ENCODE measurements at regions not wholly inside any gene's neighbourhood (a gene's known extent, or its start where the extent isn't known, plus 50 kb on each side); places are given as distances from the start of the nearest gene placed in this dataset.
"Not testable (repeated sequence)": the region's sequence is repeated elsewhere in the genome, so short reads cannot be mapped to it uniquely, and the experiment has no call there.

GRCh38 chr20:54726687-54727300, 251.4 kb downstream of the DOK5 start:
- H3K27ac ChIP-seq, result no peak overlapping the region
- no peak for DNase-seq (ENCODE audit: low spot score)
- CTCF ChIA-PET, result no interaction called here
- TF ChIP-seq CTCF (conservative IDR thresholded peaks at IDR 0.05; ENCODE audit: low read depth), result no peak; the same call in 1 of the 2 replicates
- POLR2A ChIA-PET (ENCODE audit: low non-redundant PET), result no interaction called here

- DNase-seq (ENCODE audit: low spot score); POLR2A ChIA-PET (ENCODE audit: low non-redundant PET); H3K27ac ChIP-seq: not testable (repeated sequence)
- CTCF ChIA-PET, result interaction anchor here (0.6 kb wide), 1 partner anchor 1619 kb away, joined by 3 read pairs; no protein-coding TSS in a partner anchor
These were observed 249.9 kb downstream of the DOK5 start for GRCh38 chr20:54725266-54725665.

GRCh38 chr20:54723723-54724122, 248.3 kb downstream of the DOK5 start:
- ChIA-PET POLR2A (ENCODE audit: low non-redundant PET) (no interaction called here), CTCF (no interaction called here)
- TF ChIP-seq CTCF (conservative IDR thresholded peaks at IDR 0.05; ENCODE audit: low read depth), result no peak
- no peak for DNase-seq (ENCODE audit: low spot score)
- H3K27ac ChIP-seq, result no peak overlapping the region

- ChIA-PET POLR2A (ENCODE audit: low non-redundant PET) (no interaction called here), CTCF (no interaction called here)
- no peak for TF ChIP-seq CTCF (conservative IDR thresholded peaks at IDR 0.05; ENCODE audit: low read depth)
- H3K27ac ChIP-seq, result no peak overlapping the region
- no peak for DNase-seq (ENCODE audit: low spot score)
These were observed 242.6 kb downstream of the DOK5 start for GRCh38 chr20:54717983-54718382.

GRCh38 chr20:54716790-54717189, 241.4 kb downstream of the DOK5 start:
- ChIA-PET POLR2A (ENCODE audit: low non-redundant PET) (no interaction called here), CTCF (no interaction called here)
- no peak for DNase-seq (ENCODE audit: low spot score)
- TF ChIP-seq CTCF (conservative IDR thresholded peaks at IDR 0.05; ENCODE audit: low read depth), result no peak
- H3K27ac ChIP-seq, result no peak overlapping the region

- no peak for TF ChIP-seq CTCF (conservative IDR thresholded peaks at IDR 0.05; ENCODE audit: low read depth)
- DNase-seq (ENCODE audit: low spot score), result no peak
- ChIA-PET CTCF (interaction anchor here (0.5 to 0.7 kb wide), 2 partner anchors 382 to 1052 kb away, joined by 3 read pairs; no protein-coding TSS in a partner anchor), POLR2A (ENCODE audit: low non-redundant PET) (no interaction called here)
- no peak overlapping the region for H3K27ac ChIP-seq
These were observed 240.9 kb downstream of the DOK5 start for GRCh38 chr20:54716174-54716747.

- DNase-seq (ENCODE audit: low spot score), result no peak
- no peak overlapping the region for H3K27ac ChIP-seq
- ChIA-PET POLR2A (ENCODE audit: low non-redundant PET) (no interaction called here), CTCF (interaction anchor here (0.7 kb wide), 1 partner anchor 1999 kb away, joined by 3 read pairs; no protein-coding TSS in a partner anchor)
- no peak for TF ChIP-seq CTCF (conservative IDR thresholded peaks at IDR 0.05; ENCODE audit: low read depth)
These were observed 239.4 kb downstream of the DOK5 start for GRCh38 chr20:54714817-54715216.

All from RWPE1 (cell line).